IPS DF 4.7 (cell line): ENCODE measurements at regions not wholly inside any gene's neighbourhood (a gene's known extent, or its start where the extent isn't known, plus 50 kb on each side); places are given as distances from the start of the nearest gene placed in this dataset.
"Not testable (repeated sequence)": the region's sequence is repeated elsewhere in the genome, so short reads cannot be mapped to it uniquely, and the experiment has no call there.

Experiments
- DNase-seq: peaks from one replicate; pipeline ENCODE4 v3.0.0-alpha.2; 2013; ENCODE audit warnings: low spot score; ENCODE audit errors: extremely low read depth

DNA sequence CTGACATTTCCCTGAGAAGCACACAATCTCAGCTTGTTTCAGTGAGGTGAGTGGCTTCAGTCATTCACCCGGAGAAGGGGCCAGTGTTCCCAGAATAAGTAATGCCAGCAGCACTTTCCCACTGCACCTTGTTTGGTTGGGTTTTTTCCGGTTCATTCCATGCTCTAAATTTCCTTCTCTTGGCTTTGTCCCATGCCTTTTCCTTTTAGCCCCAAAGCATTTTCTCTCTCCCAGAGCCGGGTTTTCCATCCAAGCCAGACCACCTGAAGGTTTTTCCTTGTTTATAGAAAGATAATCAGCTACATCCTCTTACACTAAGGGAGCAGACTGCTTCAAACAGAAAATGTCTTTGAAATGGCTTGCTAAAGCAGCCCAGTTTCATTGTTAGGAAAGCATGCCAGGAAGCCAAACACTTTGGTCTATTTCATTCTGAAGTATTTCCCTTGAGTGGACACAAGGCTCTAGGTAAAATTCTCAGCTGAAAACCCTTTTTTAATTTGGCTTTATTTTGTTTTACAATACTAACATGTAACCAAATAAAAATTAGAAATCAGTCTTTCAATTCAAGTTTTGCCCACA, 501.6 kb downstream of the DTWD2 start:
- no peak for DNase-seq

DNA sequence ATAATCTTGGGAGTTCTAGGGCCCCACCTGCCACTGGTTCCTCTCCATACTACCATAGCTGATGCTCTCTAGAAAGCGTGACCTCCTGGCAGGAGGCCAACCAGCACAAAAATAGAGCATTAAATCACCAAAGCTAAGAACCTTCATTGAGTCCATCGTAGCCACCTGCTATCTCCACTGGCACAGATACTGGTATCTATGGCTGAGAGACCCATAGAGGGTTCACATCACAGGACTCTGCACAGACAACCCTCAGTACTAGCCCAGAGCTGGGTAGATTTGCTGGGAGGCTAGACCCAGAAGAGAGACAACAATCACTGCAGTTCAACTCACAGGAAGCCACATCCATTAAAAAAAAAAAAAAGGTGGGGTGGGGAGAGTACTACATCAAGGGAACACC, 509.1 kb downstream of the DTWD2 start:
- DNase-seq, result no peak

DNA sequence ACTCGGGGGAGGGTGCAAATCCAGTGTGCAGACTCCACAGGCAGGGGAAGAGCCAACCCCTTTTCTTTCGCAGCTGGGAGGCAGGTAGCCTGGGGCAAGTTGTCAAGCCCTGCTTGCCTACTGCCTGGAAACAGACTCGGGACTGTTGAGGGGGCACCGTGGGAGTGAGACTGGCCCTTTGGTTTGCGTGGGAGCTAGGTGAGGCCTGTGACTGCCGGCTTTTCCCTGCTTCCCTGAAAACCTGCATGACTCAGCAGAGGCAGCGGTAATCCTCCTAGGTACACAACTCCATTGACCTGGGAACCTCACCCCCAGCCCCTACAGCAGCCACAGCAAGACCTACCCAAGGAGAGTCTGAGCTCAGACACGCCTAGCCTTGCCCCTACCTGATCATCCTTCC, 509.5 kb downstream of the DTWD2 start:
- DNase-seq, result no peak

DNA sequence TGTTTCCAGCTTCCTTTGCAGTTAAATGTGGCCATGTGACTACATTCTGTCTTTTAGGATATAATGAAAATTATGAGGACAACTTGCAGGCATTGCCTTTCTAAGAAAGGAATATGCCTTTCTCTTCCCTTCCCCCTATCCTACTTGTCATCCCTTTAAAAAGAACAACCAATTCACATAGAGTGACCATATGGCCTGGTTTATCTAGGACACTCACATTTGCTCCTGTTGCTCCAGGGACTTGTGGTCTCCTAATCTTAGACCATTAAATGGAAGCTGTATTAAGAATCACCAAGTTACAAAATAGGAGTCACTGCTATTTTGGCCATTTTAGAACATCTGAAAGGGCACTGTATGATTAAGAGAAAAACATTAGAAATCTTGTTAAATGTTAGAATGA, 520.3 kb downstream of the DTWD2 start:
- DNase-seq, result no peak

DNA sequence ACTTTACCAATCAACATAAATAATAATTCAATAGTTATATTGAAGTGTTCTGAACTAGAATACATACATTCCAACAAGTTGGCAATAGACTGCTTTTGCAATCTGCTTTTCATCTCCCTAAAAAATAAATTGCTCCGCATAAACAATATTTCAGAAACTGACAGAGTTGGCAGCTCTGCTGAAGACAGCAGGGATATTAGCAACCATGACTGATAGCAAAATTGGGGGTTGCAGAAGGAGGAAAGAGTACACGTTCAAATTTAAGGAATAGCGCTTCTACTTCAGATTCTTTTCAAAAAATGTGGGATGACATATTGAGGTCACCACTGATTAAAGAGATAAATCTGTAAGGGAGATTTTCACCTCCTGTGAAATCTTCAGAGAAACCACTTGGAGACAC, 521.2 kb downstream of the DTWD2 start:
- DNase-seq, result no peak

DNA sequence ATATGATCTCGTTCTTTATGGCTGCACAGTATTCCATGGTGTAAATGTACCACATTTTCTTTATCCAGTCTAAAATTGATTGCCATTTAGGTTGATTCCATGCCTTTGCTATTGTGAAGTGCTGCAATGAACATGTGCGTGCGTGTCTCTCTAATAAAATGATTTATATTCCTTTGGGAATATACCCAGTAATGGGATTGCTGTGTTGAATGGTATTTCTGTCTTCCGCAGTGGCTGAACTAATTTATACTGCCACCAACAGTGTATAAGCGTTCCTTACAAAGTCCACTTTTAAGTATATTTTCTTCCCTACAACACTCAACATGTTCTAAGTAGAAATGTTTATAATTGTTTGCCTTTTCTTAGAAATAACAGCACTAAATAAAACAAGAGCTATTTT, 521.9 kb downstream of the DTWD2 start:
- DNase-seq, result no peak

DNA sequence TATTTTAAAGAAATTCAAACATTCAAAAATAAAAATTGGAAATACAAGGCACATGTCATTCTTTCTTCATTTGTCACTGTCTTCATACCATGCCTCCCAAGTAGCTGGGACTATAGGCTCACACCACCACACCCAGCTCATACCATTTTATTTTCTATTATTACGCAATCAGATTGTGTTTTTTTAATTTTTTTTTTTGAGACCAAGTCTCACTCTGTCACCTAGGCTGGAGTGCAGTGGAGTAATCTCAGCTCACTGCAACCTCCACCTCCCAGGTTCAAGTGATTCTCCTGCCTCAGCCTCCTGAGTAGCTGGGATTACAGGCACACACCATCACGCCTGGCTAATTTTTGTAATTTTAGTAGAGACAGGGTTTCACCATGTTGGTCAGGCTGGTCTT, 526.1 kb downstream of the DTWD2 start:
- not testable (repeated sequence) for DNase-seq

DNA sequence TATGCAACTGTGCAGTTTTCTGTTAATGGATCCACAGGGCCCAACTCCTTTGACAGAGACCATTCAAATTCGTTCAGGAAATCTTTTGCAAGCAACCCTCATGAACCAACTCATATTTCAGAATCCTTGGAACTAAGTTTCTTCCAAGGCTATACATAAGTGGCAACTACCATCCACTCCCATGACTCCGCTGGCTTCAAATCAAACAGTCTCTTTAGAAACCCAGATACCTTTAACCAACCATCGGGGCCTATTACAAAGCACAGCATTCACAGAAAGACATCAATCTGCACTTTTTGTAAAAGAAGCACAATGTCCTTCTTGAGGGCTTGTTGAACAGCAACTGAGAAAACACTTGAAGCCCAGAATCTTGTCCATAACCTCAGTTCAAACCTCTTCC, 526.9 kb downstream of the DTWD2 start:
- DNase-seq, result no peak

DNA sequence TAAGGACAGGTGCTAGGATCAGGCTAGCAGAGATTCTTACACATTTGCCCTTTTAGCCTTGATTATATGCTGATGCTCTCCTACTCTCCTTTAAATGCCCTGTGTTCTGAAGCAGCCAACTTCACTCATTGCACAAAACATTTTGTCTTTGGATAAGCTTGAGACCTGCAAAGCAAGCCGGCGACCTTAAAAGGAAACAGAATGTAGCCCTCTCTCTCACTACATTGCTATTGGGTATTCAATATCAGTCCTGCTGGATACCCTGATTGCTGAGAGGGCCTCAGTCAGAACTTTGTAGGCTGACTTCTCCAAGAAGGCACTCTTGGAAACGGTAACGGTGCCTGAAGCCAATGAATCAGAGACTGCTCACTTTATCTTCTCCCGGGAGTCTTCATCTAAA, 528.9 kb downstream of the DTWD2 start:
- DNase-seq, result no peak

DNA sequence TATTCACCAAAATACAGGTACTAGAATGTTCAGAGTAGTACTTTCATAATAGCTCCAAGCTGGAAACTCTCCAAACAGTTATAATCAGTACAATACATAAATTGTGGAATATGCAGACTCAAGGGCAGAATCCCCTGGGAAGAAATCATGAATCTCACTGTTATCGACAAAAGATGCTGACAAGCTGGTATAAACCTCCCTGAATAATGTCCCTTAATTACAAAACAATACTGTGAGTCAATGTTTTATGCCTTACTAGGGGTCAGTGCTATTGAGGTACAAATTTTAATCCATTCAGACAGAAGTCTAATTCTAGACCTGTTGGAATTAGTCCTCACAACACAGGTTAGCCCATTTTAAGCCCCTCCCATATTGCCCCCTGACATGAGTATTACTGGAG, 532.3 kb downstream of the DTWD2 start:
- DNase-seq, result no peak

DNA sequence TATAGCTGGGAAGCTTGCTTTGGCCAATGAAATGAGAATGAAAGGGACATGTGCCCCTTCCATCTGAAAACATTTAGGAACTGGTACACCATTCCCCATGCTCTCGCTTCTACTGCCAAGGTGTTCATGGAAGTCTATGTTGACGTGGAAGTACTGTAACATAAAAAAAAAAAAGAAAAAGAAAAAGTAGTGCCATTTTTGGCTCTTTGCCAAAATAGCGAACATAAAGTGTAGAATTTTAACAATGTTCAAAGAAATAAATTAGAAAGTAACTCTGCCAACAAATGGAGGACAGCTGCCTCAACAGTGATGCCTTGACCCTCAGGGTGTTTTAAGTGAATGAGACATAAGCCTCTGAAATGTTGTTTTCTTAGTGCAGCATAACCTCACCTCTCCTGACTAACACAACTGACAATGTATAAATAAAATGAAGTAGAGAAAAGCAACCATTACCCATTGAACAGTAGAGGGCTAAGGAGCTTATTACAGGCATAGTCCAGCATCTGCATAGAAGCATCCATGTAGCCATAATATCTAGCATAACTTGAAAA, 536.6 kb downstream of the DTWD2 start:
- no peak for DNase-seq

DNA sequence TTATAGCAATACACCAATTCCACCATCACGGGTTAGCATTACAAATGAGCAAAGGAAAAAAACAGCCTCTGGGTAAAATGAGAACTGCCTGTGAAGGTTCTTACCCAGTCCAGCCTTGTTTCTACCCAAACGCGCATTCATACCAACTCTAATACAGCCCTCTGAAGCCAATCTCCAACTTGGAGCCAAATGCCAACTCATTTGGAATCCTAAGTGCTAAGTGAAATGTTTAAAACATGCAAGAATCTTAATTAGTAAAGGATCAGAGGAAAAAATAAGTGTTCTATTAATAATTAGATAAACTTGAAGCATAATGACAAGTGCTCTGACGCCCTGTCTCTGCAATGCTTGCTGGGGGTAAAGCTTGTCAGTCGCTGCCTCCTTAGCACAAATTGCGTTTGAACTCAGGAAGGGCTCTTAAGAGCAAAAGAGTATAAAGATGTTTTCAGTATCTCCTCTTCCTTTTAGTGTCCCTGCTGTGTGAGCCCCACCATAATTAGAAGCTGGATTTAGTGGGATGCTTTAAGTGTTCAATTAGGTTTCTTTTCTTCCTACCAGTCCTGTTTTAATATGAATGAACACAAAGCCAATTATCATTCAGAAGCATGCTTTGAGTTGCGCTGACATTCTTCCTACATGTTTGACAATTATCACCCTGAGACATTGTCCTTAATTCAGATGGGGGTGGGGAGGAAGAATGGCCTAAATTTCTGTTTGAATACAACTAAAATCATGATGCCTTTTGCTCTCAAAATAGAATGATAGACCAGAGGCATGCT, 537.6 kb downstream of the DTWD2 start:
- DNase-seq, result no peak

DNA sequence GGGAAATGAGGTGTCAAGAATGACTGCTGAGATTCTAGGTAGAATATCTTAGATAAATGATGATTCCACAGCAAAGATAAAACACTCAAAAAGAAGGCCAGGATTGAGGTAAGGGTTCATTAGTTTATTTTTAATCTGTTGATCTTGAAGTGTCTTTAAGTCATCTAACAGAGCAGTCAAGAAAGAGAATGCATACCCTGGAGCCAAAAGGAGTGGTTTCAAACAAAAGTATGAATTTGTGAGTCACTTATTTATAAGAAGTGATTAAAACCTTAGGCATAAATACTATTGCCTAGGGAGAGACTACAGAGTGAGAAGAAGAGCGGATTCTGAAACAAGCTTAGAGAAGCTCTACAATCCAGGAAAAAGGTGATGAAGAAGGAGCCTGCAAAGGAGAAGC, 541.0 kb downstream of the DTWD2 start:
- DNase-seq, result no peak

DNA sequence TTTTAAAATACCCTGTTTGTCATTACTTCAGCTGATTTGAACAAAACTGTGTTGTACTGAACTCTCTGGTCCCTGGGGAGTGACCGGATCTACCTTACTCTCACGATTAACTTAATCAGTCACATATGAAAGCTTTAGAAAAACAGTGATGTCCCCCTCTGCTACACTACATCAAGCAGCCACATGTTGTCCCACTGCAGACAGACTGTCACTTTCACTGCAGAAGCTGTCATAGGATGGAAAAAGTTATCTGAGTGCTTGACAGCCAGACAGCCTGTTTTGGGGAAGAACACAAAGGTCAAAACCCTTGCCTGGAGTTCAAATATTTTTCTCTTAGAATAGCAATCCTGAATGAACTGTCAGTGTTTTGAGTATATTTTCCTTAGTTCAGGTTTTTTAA, 546.4 kb downstream of the DTWD2 start:
- DNase-seq, result no peak

DNA sequence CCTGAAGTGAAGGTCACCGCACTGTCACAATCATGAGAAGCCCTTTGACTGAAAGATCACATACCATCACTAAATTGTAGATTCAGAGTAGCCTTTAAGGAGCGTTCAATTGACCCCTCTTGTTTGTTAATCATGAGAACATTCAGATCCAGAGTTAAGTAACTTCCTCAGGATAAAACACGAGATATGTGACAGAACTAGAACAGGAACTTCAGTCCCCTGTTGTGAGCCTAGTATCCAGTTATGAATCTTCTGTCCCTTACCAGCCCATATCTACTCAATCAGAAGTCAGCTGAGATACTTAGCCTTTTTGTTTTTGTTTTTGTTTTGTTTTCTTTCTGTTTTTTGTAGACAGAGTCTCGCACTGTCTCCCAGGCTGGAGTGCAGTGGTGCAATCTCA, 547.3 kb downstream of the DTWD2 start:
- DNase-seq, result no peak

DNA sequence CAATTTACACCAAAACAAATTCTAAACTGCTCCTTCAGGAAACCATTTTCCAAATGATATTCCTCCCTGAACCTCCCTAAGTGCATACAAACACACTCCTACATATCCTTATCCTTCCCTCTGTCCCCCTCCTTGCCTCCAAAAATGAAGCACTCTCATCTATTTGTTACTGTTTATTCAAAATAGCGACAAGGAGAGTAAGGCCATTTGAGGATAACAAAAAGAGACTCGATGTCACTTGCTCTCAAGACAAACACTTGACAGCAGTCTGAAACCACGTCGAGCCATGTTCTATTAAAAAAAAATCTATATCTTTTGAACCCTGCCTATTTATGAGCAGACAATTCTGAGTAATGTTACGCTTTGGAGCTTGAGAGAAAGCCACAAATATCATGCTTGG, 547.9 kb downstream of the DTWD2 start:
- DNase-seq, result no peak

DNA sequence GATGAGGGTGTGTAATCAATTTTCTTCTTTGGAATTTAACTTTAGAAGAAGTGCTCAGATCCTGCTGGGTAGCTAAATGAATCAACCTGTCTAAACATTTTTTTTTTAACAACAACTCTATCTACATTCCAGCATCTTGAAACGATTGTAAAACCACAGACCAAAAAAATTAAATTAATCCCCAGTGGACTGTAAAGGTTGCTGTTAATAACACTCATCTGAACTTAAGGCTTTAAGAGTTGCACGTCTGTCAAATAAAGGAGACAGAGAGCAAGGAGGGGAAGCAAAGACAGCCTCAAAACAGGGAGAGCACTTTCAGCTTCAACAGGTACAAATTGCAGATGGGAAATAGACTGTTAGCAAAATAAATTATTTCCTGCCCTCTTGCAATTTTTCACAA, 548.5 kb downstream of the DTWD2 start:
- no peak for DNase-seq

DNA sequence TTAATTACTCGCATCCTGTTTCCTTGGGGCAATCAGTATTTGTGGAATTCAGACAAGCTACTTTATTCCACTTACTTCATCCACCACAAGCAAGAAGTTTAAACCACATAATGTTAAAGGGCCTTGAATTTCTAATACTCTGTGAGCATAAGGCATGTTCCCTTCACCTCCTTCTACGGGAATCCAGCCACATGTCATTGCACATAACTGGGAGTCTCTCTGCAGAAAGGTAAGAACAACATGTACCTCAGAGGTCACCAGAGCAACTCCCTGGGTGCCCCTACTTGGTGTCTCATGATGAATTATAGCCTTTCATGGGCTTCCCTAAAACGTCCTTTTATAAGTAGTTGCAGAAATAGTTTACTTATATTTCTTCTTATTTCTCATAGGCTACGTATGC, 553.2 kb downstream of the DTWD2 start:
- no peak for DNase-seq

DNA sequence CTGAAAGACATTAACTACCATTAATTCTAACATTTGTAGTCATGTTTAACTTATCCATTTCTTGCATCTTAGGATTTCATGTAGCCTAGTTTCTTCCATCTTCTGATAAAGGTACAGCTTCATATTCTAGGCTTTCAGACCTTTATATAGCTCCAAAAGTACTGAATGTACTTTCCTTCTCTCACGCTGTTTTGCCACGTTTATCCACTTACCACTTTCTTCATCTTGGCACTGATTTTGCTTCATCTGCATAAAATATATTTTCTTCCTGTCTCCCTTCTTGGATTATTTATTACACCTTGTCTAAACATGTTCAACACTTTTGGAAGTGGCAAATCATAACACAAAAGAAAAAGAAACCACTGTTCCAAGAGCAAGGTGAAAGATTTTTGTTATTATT, 553.8 kb downstream of the DTWD2 start:
- DNase-seq, result no peak

DNA sequence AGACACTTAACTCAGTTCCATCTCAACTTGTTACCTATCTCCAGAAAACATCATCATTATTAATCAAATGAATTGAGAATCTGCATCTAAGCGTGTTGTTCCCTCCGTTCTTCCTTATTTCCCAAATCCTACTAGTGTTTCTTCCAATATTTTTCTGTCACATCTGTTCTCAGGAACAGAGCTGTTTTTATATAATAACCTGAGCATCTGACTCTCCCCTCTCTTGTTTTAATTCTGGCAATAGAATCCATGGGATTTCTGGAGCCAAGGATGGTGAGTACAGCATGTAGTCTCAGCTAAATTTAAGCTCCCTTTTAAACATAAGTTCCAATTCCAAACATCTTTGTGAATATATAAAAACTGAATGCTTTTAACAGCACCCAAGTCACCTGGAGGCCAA, 558.3 kb downstream of the DTWD2 start:
- DNase-seq, result no peak

DNA sequence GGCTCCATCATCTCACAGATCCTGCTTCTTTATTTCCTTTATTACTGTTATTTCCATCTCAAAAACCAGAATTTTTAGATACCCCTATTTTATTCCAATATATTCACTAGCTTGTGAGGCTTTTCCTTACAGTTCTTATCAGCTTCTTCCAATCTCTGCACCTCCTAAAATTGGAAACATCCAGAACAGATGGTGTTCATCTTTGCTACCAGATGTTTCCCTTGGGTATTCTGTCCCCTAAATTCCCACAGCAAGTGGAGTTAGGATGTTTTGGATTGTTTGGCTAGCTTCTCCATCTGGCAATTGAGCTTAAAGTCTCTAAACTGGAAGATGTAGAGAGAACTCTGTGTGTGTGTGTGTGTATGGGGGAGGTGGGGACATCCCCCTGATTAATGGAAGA, 580.4 kb downstream of the DTWD2 start:
- DNase-seq, result no peak

DNA sequence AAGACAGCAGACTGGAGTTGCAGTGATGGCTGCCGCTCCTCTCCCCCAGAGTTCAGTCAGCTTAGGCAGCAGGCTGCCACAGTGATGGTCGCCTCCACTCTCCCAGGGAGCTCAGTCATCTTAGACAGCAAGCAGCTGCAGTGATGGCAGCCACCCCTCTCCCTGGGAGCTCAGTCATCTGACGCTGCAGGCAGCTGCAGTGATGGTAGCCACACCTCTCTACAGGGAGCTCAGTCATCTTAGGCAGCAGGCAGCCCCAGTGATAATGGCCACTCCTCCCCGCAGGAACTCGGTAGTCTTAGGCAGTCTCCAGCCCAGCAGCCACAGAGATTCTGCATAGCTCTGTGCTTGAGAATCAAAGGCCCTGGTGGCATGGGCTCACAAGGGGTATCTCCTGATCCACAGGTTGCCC, 582.7 kb downstream of the DTWD2 start:
- DNase-seq, result no peak

DNA sequence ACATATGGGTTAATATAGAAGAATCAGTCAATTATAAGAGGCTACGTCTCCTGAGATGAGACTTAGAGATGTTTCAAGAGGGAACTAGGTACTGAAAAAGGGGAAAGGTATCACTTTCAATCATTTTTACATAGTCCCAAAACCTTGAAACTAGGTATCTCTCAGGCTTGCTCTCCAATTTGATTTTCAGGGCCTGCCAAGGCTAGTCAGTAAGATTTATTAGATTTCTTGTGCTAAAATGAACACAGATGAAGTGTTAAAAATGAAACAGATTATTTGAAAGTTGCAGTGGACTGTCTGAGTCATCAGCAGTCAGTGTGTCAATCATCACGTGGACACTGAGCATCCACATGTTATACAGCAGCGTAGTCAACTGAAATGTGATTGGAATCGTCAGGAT, 591.1 kb downstream of the DTWD2 start:
- no peak for DNase-seq
